Parathyroid adenoma (tissue), 2 donors: ENCODE measurements at regions not wholly inside any gene's neighbourhood (a gene's known extent, or its start where the extent isn't known, plus 50 kb on each side); places are given as distances from the start of the nearest gene placed in this dataset.

Source experiments
- H2AFZ ChIP-seq: fragments of 300-600 bp; sonication (generic); one replicate; pipeline ENCODE4 v1.7.0; 2017; ENCODE audit warnings: antibody characterized with exemption, mild to moderate bottlenecking
- H3K27ac ChIP-seq: fragments of 300-600 bp; sonication (generic); one replicate; pipeline ENCODE4 v1.7.0; 2017
- H3K27me3 ChIP-seq: fragments of 300-600 bp; sonication (generic); one replicate; pipeline ENCODE4 v1.7.0; 2017; ENCODE audit warnings: low read length; ENCODE audit not compliant: control insufficient read depth, insufficient read depth
- H3K36me3 ChIP-seq: fragments of 300-600 bp; sonication (generic); one replicate; pipeline ENCODE4 v1.7.0; 2017; ENCODE audit warnings: low read length; ENCODE audit not compliant: control insufficient read depth, insufficient read depth
- H3K4me1 ChIP-seq: fragments of 300-600 bp; sonication (generic); one replicate; pipeline ENCODE4 v1.7.0; 2017; ENCODE audit warnings: control low read depth
- H3K4me2 ChIP-seq: fragments of 300-600 bp; sonication (generic); one replicate; pipeline ENCODE4 v1.7.0; 2017; ENCODE audit warnings: low read length
- H3K4me3 ChIP-seq: fragments of 300-600 bp; sonication (generic); one replicate; pipeline ENCODE4 v1.7.0; 2017; ENCODE audit warnings: low read depth, low read length
- H3K79me2 ChIP-seq: fragments of 300-600 bp; sonication (generic); one replicate; pipeline ENCODE4 v1.7.0; 2017; ENCODE audit warnings: control low read depth
- H3K9ac ChIP-seq: fragments of 300-600 bp; sonication (generic); one replicate; pipeline ENCODE4 v1.7.0; 2017; ENCODE audit warnings: mild to moderate bottlenecking
- H3K9me3 ChIP-seq: fragments of 300-600 bp; sonication (generic); one replicate; pipeline ENCODE4 v1.7.0; 2017; ENCODE audit warnings: low read length; ENCODE audit not compliant: control insufficient read depth
- TF ChIP-seq, protein P1 (sequence below): fragments of 300-600 bp; sonication (generic); IDR thresholded peaks from one replicate; pipeline ENCODE4 v1.7.0; 2017; ENCODE audit warnings: antibody characterized with exemption, mild to moderate bottlenecking
- donor health status: primary hyperparathyroidism.

DNA sequence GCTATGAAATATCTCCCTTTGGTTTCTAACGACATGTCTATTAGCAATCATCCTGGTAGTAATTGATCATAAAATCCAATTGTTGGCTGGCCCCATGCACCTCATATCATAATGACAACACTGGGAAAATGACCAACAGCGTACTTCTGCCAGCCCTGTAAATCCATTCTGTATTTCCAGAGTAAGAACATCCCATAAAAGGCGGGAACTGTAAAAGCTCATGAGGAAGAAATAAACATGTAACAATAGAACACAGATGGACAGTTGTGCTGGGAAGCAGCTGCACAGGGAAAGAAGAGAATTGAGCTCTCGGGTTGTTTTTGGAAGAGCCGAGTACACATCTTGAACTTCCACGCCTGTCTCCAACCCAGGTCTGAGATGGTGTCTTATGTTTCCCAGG lies 218.7 kb downstream of the CMPK2 start:
- H3K9me3 ChIP-seq = no peaks in the 10 kb centered on the region
- no peak overlapping the region for H2AFZ ChIP-seq
- no peaks in the 10 kb centered on the region for H3K27me3 ChIP-seq
- TF ChIP-seq, protein P1, sequence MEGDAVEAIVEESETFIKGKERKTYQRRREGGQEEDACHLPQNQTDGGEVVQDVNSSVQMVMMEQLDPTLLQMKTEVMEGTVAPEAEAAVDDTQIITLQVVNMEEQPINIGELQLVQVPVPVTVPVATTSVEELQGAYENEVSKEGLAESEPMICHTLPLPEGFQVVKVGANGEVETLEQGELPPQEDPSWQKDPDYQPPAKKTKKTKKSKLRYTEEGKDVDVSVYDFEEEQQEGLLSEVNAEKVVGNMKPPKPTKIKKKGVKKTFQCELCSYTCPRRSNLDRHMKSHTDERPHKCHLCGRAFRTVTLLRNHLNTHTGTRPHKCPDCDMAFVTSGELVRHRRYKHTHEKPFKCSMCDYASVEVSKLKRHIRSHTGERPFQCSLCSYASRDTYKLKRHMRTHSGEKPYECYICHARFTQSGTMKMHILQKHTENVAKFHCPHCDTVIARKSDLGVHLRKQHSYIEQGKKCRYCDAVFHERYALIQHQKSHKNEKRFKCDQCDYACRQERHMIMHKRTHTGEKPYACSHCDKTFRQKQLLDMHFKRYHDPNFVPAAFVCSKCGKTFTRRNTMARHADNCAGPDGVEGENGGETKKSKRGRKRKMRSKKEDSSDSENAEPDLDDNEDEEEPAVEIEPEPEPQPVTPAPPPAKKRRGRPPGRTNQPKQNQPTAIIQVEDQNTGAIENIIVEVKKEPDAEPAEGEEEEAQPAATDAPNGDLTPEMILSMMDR = no peak
- H3K27ac ChIP-seq = no peak overlapping the region
- no peak overlapping the region for H3K9ac ChIP-seq
- no peaks in the 10 kb centered on the region for H3K36me3 ChIP-seq
- H3K4me1 ChIP-seq = no peaks in the 10 kb centered on the region
- no peak overlapping the region for H3K4me2 ChIP-seq
- H3K79me2 ChIP-seq = no peaks in the 10 kb centered on the region
- H3K4me3 ChIP-seq = no peak overlapping the region

DNA sequence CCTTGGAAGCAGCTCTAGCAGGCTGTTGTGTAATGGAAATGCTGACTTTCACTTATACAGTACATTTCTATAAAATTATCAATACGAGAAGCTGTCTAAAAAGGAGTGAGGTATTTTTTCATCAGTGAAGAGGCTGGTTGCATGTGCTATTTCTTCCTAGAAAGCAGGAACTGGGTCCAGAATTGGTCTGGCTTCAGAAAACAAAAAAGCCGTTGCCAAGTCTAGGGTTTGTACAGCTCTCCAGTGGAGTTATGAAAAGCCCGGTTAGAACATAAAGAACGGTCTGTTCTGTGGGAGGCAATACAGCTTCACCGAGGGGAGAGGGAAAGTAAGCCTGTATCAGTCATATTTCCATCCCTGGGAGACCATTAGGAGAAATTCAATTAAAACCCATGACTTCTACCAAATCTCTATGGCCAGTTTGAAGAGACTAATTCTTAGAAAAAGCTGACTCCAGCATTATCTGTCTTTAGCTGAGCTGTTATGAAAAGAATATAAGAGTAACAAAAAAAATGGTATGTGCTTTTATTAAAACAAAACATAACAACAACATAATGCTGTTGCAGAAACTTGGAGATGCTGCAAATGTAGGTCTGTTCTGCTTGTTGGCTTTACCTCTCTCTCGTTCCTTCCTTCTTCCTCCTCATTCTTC lies 217.0 kb downstream of the CMPK2 start:
- Histone ChIP-seq H3K36me3 (no peaks in the 10 kb centered on the region), H3K9me3 (no peaks in the 10 kb centered on the region), H3K79me2 (no peaks in the 10 kb centered on the region), H3K4me1 (no peaks in the 10 kb centered on the region), H3K4me2 (no peak overlapping the region), H3K4me3 (no peak overlapping the region), H3K9ac (no peak overlapping the region), H3K27me3 (no peaks in the 10 kb centered on the region), H3K27ac (no peak overlapping the region), H2AFZ (no peak overlapping the region)
- TF ChIP-seq, protein P1 = no peak

DNA sequence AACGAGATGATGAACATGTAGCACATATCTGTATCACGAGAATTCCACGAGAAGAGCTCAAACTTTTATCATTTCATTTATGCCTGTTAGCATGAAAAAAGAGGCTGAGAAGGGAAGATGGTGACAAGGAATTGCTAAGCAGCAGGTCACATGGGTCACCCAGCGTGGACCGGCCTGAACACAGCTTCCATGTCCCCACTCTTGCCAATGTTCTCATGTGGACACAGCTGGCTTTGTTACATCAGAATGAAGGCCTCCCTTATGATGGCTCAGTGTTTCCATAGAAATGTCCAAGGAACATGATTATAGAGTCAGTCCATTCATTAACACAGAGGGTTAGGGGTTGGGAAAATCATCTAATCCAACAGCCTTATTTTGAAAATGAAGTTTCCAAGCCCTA lies 215.4 kb downstream of the CMPK2 start:
- Histone ChIP-seq H3K27me3 (no peaks in the 10 kb centered on the region), H3K9me3 (no peaks in the 10 kb centered on the region), H2AFZ (no peak overlapping the region), H3K27ac (no peak overlapping the region), H3K4me3 (no peak overlapping the region), H3K4me1 (no peaks in the 10 kb centered on the region), H3K36me3 (no peaks in the 10 kb centered on the region), H3K4me2 (no peak overlapping the region), H3K9ac (no peak overlapping the region), H3K79me2 (no peaks in the 10 kb centered on the region)
- TF ChIP-seq, protein P1 = no peak

DNA sequence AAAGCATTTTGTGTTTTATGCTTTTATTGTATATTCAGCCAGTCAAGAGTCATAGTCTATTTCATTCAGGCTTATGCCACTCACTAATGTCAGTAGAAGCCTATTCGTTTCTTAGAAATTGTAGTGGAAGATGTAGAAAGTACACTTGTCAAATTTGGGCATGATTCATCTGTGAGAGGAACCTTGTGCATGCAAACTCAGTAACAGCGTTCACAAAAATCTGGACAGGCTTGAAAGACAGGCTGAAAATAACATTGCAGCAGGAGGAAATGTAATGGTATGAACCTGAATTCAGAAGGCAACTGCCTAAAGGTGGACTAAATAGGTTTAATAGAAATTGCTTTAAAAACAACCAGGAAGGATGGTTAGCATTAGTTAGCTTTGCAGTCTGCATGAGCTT lies 213.5 kb downstream of the CMPK2 start:
- no peak overlapping the region for H3K27ac ChIP-seq
- H3K4me2 ChIP-seq = no peak overlapping the region
- no peak overlapping the region for H3K9ac ChIP-seq
- H2AFZ ChIP-seq = no peak overlapping the region
- no peaks in the 10 kb centered on the region for H3K9me3 ChIP-seq
- no peaks in the 10 kb centered on the region for H3K79me2 ChIP-seq
- H3K4me3 ChIP-seq = no peak overlapping the region
- no peaks in the 10 kb centered on the region for H3K36me3 ChIP-seq
- H3K4me1 ChIP-seq = no peaks in the 10 kb centered on the region
- H3K27me3 ChIP-seq = no peaks in the 10 kb centered on the region
- TF ChIP-seq, protein P1 = no peak

DNA sequence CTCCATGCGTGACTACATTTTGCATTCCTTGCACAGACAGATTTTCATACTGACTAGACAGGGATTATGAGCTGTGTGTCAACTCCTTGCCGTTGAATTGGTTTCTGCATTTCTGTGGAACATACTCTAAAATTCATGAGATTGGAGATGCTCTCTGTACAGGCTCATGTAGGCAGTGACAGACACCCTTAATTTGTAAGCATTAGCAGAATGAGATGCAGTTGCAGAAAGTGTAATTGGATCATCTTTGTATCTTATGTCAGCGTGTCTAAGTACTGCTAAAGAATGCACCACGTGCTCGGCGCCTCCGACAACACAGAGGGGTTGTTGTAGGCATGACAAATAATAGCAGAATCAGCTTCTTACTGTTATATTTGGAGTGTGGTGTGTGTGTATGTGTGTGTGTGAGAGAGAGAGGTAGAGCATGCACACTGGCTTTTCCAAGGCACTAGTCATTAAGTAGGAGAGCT lies 212.4 kb downstream of the CMPK2 start:
- no peaks in the 10 kb centered on the region for H3K79me2 ChIP-seq
- TF ChIP-seq, protein P1 = no peak

More for the DNA sequence above, 212.4 kb downstream of the CMPK2 start:
- Histone ChIP-seq H3K27ac (no peak overlapping the region), H3K9ac (no peak overlapping the region), H3K4me3 (no peak overlapping the region), H3K9me3 (no peaks in the 10 kb centered on the region), H3K27me3 (no peaks in the 10 kb centered on the region), H3K4me2 (no peak overlapping the region), H2AFZ (no peak overlapping the region), H3K36me3 (no peaks in the 10 kb centered on the region), H3K4me1 (no peaks in the 10 kb centered on the region)
